Right lobe of liver (tissue), 4 donors: ENCODE measurements at regions not wholly inside any gene's neighbourhood (a gene's known extent, or its start where the extent isn't known, plus 50 kb on each side); places are given as distances from the start of the nearest gene placed in this dataset.

ENCODE experiments used
- POLR2A ChIP-seq: fragments of 450-650 bp; IDR thresholded peaks from one replicate; pipeline ENCODE4 v1.6.1; 2017; ENCODE audit warnings: antibody characterized with exemption, mild to moderate bottlenecking
- TF ChIP-seq, protein P1 (sequence below), 4 donors: fragments of 200-600 bp in 3 of 4; fragments of 450-650 bp in 1 of 4; IDR thresholded peaks; one replicate each; pipeline versions ENCODE4 v1.5.1 to v1.8.0; 2016 to 2022; ENCODE audit warnings: antibody characterized with exemption in 4 of 4, mild to moderate bottlenecking in 2 of 4
- donor health status: DM: no; HTN: no; CAD: no.
- donor health status: DM: no; HTN: no; CAD: no.
- donor health status: DM: no; HTN: yes; CAD: no.

- TF ChIP-seq, protein P1, sequence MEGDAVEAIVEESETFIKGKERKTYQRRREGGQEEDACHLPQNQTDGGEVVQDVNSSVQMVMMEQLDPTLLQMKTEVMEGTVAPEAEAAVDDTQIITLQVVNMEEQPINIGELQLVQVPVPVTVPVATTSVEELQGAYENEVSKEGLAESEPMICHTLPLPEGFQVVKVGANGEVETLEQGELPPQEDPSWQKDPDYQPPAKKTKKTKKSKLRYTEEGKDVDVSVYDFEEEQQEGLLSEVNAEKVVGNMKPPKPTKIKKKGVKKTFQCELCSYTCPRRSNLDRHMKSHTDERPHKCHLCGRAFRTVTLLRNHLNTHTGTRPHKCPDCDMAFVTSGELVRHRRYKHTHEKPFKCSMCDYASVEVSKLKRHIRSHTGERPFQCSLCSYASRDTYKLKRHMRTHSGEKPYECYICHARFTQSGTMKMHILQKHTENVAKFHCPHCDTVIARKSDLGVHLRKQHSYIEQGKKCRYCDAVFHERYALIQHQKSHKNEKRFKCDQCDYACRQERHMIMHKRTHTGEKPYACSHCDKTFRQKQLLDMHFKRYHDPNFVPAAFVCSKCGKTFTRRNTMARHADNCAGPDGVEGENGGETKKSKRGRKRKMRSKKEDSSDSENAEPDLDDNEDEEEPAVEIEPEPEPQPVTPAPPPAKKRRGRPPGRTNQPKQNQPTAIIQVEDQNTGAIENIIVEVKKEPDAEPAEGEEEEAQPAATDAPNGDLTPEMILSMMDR (IDR thresholded peaks at IDR 0.05): no peak
- no peak for TF ChIP-seq POLR2A
Observed at GRCh38 chr2:147715807-147716206, 129.0 kb upstream of the ACVR2A start.
